ENCODE measurements at regions not wholly inside any gene's neighbourhood (a gene's known extent, or its start where the extent isn't known, plus 50 kb on each side); places are given as distances from the start of the nearest gene placed in this dataset.
A peak's percentile ranks its signal among the peaks of the same experiment; 100 is the strongest.

GRCh38 chr21:36589352-36589971 is 109.5 kb upstream of the SIM2 start:
- intact Hi-C loops (cut with DNase I): no loop called here
- Histone ChIP-seq H3K9me3 (no peaks in the 10 kb centered on the region), H3K27me3 (no peaks in the 10 kb centered on the region), H3K36me3 (no peaks in the 10 kb centered on the region), H3K27ac (no peak overlapping the region), H3K4me1 (no peaks in the 10 kb centered on the region), H3K4me3 (replicated peaks in 1 of 3) (no peak overlapping the region)
- peak; percentile 23 to 47 for DNase-seq
- WGBS, 2 donors: 46 to 49% methylated on average over 10 of the region's 10 CpGs
- TF ChIP-seq, protein P1, sequence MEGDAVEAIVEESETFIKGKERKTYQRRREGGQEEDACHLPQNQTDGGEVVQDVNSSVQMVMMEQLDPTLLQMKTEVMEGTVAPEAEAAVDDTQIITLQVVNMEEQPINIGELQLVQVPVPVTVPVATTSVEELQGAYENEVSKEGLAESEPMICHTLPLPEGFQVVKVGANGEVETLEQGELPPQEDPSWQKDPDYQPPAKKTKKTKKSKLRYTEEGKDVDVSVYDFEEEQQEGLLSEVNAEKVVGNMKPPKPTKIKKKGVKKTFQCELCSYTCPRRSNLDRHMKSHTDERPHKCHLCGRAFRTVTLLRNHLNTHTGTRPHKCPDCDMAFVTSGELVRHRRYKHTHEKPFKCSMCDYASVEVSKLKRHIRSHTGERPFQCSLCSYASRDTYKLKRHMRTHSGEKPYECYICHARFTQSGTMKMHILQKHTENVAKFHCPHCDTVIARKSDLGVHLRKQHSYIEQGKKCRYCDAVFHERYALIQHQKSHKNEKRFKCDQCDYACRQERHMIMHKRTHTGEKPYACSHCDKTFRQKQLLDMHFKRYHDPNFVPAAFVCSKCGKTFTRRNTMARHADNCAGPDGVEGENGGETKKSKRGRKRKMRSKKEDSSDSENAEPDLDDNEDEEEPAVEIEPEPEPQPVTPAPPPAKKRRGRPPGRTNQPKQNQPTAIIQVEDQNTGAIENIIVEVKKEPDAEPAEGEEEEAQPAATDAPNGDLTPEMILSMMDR (IDR thresholded peaks at IDR 0.05): peak in 4 of 6 experiments; percentile 12 to 54 (median 42)
- TF ChIP-seq POLR2A (IDR thresholded peaks at IDR 0.05): no peak

DNA sequence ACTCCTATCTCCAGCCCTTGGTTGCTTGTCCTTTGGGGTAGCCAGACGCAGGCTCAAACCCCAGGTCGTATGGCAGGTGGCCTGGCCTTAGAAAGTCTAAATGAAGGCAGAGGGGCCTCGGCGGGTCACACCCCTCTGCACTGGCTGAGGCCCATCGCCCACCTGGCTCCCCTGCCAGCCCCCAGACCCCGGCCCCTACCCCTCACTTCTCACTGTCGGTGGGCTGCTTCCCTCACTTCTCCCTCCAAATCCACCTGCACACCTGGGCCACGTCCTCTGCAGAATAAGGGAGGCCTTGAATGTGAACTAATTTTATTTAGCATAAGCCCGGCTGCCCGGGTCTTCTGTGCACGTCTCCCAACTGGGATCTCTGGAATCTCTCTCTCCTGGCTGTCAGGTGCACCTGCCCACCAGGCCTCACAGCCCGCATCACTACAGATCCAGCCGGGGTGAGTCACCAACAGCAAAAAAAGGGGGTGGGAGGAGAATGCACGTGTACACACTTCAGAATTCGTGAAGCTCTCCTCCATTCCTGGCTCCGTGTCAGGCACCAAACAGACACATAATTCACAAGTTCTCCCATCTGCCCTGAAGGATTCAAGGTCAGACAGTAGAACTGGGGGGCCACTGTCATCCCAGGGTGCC is 107.5 kb upstream of the SIM2 start:
- intact Hi-C loops (cut with DNase I): no loop called here
- H3K4me1 ChIP-seq: no peaks in the 10 kb centered on the region
- H3K27ac ChIP-seq: no peak overlapping the region
- no peaks in the 10 kb centered on the region for H3K36me3 ChIP-seq
- TF ChIP-seq, protein P1 (IDR thresholded peaks at IDR 0.05): no peak
- TF ChIP-seq POLR2A (IDR thresholded peaks at IDR 0.05): no peak
- no peak for DNase-seq
- no peak overlapping the region for H3K4me3 ChIP-seq (replicated peaks in 1 of 3)
- H3K27me3 ChIP-seq: no peaks in the 10 kb centered on the region
- H3K9me3 ChIP-seq: no peaks in the 10 kb centered on the region
- WGBS, 2 donors: 74 to 79% methylated on average over 13 to 16 of the region's 16 CpGs

GRCh38 chr21:36596174-36596573 is 102.7 kb upstream of the SIM2 start:
- no peak overlapping the region for H3K4me3 ChIP-seq (replicated peaks in 1 of 3)
- no peak overlapping the region for H3K27ac ChIP-seq
- intact Hi-C loops (cut with DNase I): no loop called here
- no peak for DNase-seq
- H3K9me3 ChIP-seq: no peaks in the 10 kb centered on the region
- H3K27me3 ChIP-seq: no peaks in the 10 kb centered on the region
- WGBS, 2 donors: 74 to 75% methylated on average over 2 of the region's 2 CpGs
- H3K36me3 ChIP-seq: no peaks in the 10 kb centered on the region
- TF ChIP-seq, protein P1 (IDR thresholded peaks at IDR 0.05): no peak
- no peak for TF ChIP-seq POLR2A (IDR thresholded peaks at IDR 0.05)
- no peaks in the 10 kb centered on the region for H3K4me1 ChIP-seq

- Histone ChIP-seq H3K27ac (no peak overlapping the region), H3K9me3 (no peaks in the 10 kb centered on the region), H3K4me3 (replicated peaks in 1 of 3) (no peak overlapping the region), H3K27me3 (no peaks in the 10 kb centered on the region), H3K4me1 (no peaks in the 10 kb centered on the region), H3K36me3 (no peaks in the 10 kb centered on the region)
- DNase-seq: no peak
- WGBS, 2 donors: 72 to 79% methylated on average over 3 of the region's 3 CpGs
- intact Hi-C loops (cut with DNase I): no loop called here
- TF ChIP-seq POLR2A (IDR thresholded peaks at IDR 0.05): no peak
- TF ChIP-seq, protein P1 (IDR thresholded peaks at IDR 0.05): no peak
Observed at GRCh38 chr21:36601362-36601761, 97.6 kb upstream of the SIM2 start.

GRCh38 chr21:36602735-36603134 is 96.2 kb upstream of the SIM2 start:
- Histone ChIP-seq H3K27ac (no peak overlapping the region), H3K4me3 (replicated peaks in 1 of 3) (no peak overlapping the region), H3K9me3 (no peaks in the 10 kb centered on the region), H3K4me1 (no peaks in the 10 kb centered on the region), H3K36me3 (no peaks in the 10 kb centered on the region), H3K27me3 (no peaks in the 10 kb centered on the region)
- WGBS, 2 donors: 80 to 81% methylated on average over 8 of the region's 8 CpGs
- TF ChIP-seq, protein P1 (IDR thresholded peaks at IDR 0.05): no peak
- no peak for TF ChIP-seq POLR2A (IDR thresholded peaks at IDR 0.05)
- intact Hi-C loops (cut with DNase I): no loop called here
- no peak for DNase-seq

Measured in thyroid gland (tissue), 4 donors.